NCI-H1694 treated with DMSO at 0.1 percent for 48 hours (cell line): ENCODE measurements at regions not wholly inside any gene's neighbourhood (a gene's known extent, or its start where the extent isn't known, plus 50 kb on each side); places are given as distances from the start of the nearest gene placed in this dataset.

Experiments
- DNase-seq: peaks from one replicate; lab custom pipeline; 2025; lab: John Stamatoyannopoulos, UW

DNA sequence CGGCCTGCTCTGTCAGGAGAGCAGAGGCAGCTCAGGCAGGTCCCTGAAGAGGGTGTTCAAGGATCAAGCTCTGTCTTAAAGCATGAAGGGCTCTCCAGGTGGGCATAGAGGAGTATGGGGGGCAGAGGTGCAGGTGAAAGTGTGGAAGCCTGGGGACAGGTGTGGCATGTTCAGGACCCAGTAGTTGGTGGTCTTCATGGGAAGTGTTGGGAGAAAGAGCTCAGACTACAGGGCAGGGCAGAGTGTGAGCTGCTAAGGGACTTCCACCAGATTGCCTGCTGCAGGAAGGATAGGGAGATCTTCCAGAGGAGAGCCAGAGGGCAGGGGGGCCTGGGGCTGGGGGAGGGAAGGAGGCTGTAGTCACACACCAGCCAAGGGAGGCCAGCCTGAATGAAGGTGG is 156.5 kb upstream of the GDF10 start:
- DNase-seq, result no peak

DNA sequence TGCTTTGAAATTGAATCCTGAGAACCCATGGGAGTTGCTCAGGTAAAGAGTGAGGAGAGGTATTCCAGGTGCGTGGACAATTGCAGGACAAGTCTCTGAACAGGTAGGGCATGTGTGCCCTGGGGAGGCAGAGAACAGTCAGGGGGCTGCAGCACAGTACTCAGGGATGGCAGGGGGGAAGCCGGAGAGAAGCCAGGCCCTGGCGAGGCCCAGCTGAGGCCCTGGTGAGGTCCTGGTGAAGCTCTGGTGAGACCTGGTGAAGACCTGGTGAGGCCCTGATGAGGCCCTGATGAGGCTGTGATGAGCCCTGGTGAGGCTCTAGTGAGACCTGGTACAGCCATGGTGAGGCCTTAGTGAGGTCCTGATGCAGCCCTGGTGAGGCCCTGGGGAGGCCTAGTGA is 155.5 kb upstream of the GDF10 start:
- no peak for DNase-seq

DNA sequence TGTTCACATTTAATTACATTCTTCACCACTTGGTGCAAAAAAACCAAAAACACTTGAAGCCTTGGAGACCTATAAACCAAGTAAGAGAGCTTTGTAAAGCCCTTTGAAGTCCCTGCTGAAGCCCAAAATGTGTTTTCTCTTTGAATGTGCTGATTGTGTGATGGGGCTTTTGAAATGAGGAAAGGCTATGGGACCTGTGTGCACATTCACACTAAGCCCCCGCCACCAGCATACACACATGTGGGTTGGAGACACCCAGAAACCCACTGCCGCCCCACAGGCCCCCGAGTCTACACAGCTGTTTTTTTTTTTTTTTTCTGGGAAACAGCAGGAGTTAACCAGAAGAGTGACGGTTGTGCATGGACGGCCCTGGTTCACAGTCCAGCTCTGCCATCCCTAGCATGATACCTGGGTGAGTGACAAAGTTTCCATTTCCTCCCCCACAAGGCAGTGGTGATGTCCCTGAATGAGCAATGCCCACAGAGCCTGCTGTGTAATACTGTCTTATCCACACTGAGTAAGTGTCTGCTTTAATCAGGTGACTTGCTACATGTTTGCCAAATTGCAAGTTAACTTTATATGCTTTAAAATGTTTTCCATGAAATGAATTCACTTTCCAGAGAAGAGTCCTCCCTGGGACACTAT is 154.6 kb upstream of the GDF10 start:
- no peak for DNase-seq

DNA sequence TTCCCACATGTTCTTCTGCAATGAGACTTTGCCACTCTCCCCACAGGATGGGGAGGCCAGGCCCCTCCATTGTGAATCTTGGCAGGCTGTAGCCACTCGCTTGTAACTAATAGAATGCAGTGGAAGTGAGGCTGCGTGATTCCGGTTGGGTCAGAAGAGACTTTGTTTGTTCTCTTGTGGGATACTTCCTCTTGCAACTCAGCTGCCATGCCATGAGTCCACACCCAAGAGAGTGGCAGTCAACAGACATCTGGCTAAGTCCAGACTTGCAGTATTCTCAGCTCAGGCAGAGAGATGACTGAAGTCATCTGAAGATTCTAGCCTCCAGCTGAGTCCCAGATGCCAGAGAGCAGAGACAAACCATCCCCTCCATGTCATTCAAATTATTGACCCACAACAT is 153.4 kb upstream of the GDF10 start:
- DNase-seq, result no peak

DNA sequence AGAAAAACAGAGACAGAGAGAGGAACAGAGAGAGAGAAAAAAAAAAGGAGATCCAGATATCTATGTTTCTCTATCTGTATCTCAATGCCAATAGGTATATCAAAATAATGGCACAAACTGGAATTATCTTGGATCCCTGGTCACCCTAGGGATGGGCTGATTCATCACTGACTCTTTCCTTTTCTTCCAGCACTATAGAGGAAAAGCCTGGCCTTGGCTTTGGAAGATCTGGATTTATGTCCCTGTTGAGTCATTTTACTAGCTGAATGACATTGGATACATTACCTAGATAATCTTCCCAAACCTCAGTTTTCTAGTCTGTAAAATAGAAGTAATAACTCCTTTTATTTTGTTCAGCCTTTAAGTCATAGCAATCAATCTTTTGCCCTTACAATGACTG is 152.8 kb upstream of the GDF10 start:
- no peak for DNase-seq

DNA sequence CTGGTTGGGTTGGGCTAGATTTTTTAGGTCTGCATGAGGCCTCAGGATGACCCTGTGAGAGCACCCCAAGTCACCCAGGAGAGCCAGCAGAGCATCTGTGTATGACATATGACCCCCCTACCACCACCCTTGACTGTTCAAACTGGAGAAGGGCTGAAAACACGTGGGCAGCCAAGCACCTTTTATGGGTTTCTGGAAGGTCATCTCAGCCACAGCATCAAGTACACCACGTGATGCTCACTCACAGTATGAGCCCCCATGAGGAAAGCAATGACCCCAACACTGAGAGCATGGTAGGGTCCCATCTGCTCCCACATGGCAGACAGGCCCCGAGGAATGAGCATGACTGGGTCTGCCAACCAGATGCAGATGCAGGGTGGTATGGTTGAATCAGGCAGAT is 149.4 kb upstream of the GDF10 start:
- no peak for DNase-seq

DNA sequence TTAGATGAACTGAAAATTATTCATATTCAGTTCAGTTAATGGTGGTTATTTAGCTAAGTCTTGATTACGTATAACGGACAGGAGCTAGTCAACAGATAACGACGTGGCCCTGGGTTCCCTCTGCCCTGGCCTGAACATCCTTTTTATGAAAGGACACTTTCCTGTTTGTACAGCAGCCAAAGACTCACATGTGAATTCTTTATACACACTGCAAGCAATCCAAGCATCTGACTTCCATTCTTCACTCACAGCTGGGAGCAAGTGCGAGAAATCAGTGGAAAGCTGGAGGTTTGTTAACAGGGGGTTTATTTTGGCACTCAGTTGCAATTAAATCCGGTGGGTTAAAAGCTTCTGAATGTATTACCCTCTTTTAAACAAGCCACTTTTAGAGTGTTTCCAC is 148.1 kb upstream of the GDF10 start:
- DNase-seq, result no peak

DNA sequence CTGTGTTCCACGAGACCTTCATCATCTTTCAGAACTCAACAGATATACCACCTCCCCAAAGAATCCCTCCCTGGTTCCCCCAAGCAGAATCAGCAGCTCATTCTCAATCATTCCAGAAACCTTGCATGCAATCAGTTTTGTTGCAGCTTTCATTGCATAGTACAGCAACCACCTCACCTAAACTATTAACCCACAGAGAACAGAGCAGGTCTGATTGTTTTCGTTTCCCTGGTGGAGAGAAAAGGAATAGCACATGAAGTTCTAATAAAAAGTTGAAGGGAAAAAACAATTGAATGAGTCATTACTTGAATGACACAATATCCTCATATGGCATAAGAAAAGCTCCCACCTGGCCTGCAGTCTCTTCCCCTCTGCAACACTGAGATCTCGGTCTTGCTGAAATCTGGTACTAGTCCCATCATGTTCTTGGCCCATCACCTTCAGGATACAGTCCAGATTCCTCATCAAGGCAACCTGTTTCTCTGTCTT is 147.1 kb upstream of the GDF10 start:
- no peak for DNase-seq

DNA sequence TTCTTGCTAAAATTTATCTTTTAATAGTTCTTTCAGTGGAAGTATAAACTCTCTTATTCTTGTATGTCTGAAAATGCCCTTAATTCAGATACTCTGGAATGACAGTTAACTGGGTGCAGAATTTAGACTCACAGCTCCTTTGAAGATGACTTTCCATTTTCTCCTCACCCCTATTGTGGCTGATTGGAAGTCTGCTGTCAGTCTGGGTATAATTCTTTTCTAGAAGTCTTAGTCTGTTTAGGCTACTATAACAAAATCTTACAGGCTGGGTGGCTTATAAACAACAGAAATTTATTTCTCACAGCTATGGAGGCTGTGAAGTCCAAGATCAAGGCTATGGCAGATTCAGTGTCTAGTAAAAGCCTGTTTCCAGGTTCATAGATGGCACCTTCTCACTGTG is 145.2 kb upstream of the GDF10 start:
- DNase-seq, result no peak

DNA sequence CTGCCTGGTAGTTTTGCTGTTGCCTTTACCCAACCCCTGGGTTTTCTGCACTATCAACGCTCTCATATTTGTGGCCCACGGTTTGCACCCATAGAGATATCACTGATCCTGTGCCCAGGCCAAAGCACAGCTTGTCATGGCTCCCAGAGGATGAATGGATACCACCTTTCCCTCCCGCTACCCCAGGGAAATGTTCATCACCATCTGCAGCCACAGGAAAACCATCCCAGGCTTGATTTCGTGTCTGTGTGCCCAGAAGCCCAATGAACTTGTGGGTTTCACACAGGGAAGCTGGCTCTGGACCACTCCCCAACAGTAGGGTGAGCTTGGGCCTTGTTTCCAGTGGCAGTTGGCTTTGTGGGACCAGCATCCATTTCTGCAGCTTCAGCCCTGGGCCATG is 143.1 kb upstream of the GDF10 start:
- no peak for DNase-seq

DNA sequence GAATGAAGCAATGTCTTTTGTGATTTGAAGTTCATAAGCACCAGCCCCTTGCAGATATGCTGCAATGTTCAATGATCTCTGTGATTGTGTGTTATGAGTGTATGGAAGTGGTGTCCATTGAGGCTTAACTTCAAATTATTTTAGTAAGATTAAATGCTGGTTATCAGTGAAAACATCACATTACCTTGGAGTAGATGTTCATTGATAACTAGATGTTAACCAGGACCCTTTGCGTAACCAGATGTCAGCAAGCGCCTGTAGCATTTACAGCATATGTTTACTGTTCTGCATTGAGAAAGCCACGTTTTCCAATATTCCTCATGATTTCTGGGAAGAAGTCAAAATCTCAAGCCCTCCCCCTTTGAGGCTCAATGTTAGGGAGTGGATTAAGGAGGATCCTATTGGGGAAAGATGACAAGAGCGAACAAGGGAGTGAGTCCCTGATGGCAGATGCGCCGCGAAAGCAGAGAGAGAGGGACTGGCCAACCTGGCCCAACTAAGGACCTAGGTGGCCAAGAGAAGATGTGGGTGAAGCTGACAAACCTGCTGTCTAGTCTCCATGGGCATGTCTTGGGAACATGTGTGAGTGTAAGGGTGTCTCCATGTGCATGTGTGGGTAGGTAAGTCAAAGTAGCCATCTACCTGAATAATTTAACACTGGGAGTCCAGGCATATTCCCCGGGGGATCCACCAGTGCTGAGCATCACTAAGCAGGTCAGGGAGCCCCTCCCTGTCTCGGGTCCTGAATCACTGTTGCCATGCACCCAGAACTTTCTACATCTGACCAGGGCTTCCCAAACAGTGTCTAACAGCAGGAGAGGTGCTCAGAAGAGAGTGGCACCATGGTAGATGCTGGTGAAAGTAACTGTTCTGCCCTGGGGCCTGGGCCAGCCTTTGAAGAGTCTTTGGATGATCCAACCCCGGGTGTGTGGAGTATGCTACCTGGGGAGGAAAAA is 141.6 kb upstream of the GDF10 start:
- no peak for DNase-seq

DNA sequence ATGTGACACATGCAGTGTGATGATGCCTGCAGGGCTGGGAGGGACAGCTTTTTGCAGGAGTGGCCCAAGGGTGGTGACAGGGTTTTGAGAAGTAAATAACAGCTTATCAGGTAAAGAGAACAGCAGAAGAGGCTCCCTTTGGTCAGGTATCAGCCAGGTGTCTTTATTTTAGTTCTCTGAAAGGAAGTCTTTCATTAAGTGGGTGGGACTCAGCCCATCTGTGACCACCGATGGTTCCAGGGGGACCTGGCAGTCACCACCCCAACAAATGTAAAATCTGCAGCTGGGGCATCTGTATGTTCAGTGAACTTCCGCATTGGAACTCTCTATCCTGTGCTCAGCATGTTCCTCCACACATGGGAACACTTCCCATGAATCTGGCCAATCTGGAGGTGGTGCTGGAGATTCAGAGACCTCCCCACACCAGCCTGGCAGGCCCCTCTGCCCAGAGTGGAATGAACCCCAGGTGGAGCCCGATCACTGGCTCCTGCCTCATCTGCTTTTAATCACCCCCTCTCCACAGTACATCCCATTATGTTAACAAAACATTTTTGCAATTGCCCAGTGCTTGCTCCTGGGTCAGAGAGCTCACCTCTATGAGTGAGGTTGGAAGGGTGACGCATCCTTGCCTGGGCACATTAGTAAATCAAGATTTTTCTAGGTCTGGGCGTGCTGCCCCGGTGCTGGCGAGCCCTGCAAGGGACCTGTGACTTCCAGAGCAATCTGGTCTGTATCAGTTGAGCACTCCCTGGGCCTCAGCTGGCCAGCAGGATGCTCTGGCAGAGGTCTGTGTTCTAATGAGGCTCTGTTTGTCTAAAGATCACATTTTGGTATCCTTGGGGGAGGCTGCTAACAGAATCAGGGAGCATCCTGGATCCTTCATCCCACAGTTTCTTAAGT is 140.4 kb upstream of the GDF10 start:
- DNase-seq, result no peak

DNA sequence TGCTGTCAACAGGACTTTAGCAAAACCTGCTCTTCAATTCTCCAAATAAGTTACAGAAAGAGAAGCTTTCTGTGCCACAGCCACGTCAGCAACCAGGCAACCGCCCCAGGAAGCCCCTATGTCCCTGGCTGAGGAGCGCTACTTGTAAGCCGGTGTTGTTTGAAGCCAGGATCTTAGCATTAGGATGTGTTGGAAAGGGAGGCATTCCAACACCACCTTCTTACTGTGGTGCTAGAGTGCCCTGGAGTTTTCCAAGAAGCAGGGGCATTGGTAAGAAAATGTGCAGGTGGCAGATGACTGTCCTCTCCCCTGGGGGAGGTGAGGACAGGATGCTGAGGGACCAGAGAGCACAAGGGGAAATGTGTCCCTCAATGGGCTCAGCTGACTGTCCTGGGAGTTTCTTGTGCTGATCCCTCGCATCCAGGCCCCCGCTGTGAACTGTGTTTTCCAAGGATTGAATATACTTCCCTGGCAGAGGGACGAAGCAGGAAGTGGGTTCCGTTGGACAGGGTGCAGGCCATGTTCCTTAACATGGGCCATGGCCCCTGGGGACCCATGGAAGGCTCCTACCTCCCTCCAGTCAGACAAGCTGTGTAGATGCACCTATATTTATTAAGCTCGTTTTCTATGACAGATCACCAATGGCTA is 139.6 kb upstream of the GDF10 start:
- no peak for DNase-seq

DNA sequence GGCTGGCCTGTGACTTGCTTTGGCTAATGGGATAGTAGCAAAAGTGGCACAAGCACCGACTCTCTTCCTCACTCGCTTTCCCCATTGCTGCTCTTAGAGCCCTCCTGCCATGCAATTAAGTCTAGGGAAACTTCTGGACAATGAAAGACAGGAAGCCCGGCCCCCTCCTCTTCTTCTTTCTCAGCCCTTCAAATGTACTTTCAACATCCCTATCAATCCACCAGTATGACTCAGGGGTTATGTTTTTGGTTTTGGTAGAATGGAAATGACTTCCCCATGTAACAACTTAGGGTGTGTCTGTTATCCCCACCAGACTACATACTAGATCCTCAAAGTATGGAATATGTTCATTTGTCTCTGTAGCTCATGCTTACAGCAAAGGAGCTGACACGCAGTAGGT is 139.0 kb upstream of the GDF10 start:
- DNase-seq, result no peak

DNA sequence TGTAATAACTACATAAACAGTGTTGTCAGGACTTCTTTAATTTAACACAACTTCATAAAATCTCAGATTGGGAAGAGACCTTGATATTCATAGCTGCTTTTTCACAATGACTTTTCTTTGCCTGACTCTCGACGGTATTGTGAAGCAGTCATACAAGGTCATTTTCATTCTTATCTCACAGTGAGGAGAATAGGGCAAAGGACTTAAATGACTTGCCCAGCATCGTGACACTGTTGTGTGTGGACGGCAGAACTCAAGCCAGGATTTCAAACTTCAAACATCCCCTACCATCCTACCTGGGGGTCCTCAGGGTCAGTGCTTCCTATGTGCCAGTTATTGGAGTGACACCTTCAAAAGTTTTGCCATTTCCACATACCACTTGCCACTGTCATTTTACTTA is 138.5 kb upstream of the GDF10 start:
- no peak for DNase-seq

DNA sequence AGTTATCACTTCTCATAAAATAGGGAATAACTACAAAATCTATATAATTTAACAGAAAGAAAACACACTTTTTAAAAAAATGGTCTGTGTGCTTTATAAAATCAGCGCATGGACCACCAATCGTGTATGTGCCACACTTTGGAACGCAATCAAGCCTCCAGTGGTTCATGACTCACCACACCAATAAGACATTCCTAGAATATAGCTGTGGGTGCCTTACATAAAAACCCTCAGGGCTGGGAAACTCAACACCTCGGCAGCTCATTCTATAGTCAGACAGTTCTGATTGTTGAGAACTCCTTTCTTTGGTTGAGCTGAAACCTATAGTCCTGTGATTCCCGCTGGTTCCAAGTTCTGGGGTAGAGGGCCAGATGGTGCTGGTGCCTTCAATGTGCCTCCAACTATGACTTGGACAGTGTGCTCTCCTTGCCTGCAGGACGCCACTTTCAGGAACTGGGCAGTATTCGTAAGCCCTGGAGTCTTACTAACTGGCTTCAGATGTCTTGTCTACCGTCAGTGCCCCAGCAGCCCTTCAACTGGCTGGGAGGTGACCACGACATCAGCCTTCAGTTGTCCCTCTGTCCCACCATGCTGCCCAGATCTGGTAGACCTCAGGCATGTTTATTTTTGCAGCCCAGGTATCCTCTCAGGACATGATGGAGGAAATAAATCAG is 135.7 kb upstream of the GDF10 start:
- no peak for DNase-seq

DNA sequence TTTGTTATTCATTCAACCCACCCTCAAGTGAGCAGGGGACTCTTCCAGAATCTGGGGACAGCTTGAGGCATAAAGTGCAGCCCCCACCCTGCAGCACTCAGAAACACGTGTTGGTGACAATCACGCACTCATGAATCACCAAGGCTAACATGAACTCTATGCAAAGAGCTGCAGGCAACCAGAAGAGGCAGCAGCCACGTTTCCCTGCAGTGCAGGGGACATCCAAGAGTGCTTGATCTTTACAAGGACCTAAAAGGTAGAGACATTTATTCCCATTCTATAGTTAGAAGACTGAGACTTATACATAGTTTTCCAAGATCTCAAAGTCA is 135.2 kb upstream of the GDF10 start:
- no peak for DNase-seq

DNA sequence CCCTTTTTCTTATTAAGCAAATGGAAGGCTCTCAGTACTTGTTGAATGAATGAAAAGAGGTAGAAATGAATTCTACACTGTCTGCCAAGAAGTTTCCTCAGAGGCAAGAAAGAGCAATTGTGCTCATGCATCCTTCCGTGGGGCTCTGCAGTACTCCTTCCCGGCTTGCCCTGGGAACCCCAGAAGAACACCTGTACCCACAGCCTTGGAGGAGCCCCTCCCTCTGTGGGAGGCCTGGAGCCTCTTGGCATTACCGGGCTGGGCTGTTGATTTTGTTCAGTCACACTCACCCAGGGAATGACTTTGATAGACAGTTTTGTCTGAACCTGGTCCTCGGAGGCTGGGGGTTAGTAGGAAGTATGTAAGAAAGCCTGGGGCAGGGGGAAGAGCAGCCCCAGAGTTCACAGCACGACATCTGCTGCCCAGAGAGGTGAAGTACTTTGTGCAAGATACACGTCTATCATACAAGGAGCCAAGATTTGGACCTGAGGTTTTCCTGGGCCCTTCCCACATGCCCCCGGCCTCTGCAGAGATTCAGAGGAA is 134.8 kb upstream of the GDF10 start:
- no peak for DNase-seq

DNA sequence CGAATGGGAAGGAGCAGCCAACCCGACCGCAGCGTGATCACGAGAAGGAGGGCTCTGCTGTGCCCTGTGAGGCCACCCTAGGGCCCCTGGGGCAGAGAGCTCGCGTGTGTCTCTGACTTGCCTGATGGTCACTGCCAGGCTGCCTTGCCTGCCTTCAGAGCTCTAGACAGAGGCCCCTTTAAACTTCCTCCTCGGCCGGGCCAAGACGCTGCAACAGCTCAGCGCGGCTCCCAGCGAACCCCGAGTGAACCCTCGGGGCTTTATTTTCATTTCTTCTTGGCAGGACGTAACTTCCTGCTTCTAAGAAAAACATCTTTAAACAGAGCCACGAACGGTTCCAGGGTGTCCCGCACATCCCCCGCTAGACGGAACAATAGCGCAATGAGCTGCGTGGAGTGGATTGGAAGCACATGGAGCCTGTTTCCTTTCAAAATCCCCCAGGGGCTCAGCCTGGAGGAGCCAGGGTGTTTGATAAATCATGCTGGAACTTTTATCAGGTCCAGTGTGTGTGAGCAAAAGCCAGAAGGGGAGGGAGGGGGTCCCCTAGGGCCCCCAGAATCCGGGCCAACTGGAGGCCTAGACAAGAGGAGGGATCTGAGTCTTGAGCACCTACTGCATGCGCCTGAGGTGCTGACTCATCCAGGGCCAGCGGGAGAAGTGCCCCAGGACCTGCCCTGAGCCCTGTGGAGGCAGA is 134.1 kb upstream of the GDF10 start:
- DNase-seq, result no peak

DNA sequence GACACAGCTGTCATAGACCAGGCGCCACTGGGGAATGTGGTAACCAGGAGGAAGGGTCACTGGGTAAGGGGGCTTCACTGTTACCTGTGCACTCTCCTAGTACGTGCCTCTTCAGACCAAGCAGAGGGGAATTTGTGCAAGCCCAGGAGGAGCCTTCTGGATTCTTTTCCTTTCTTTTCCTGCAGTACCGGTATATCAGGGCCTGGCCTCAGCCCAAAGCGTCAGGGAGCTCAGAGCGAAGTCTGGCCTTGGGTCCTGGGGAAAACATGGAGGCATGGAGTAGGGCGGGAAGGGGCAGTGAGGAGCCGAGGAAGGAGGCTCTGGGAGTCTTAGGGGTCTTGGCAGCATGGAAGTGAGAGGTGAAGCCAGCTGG is 133.6 kb upstream of the GDF10 start:
- no peak for DNase-seq
